ENCODE measurements at regions not wholly inside any gene's neighbourhood (a gene's known extent, or its start where the extent isn't known, plus 50 kb on each side); places are given as distances from the start of the nearest gene placed in this dataset.

DNA sequence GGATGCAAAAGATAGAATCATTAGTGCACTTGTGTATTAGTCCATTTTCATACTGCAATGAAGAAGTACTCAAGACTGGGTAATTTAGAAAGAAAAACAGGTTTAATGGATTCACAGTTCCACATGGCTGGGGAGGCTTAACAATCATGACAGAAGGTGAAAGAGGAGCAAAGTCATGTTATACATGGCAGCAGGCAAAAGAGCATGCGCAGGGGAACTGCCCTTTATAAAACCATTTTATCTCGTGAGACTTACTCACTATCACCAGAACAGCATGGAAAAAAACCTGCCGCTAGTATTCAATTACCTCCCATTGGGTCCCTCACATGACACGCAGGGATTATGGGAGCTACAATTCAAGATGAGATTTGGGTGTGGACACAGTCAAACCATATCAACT is 129.4 kb downstream of the SCG2 start:
- H3K4me3 ChIP-seq (ENCODE audit: insufficient read depth, low read depth, low read length), result no peak overlapping the region
- Mint-ChIP-seq H3K27ac (ENCODE audit: unreplicated experiment) (no peak overlapping the region), H3K27me3 (ENCODE audit: low read depth, unreplicated experiment) (no peaks in the 10 kb centered on the region), H3K4me3 (ENCODE audit: unreplicated experiment) (no peak overlapping the region), H3K9me3 (ENCODE audit: unreplicated experiment) (peaks cover 1% of the 10 kb centered on the region), H3K4me1 (ENCODE audit: low read depth, unreplicated experiment) (peaks cover 29% of the 10 kb centered on the region), H3K36me3 (ENCODE audit: low read depth, unreplicated experiment) (no peaks in the 10 kb centered on the region)
- no peaks in the 10 kb centered on the region for H3K79me2 ChIP-seq (ENCODE audit: insufficient read depth, low read length)
- H3K9ac ChIP-seq (ENCODE audit: low read length), result no peak overlapping the region
- H3K4me1 ChIP-seq (ENCODE audit: insufficient read depth, low read length), result peaks cover 4% of the 10 kb centered on the region
- no peak overlapping the region for H3K27ac ChIP-seq (ENCODE audit: low read depth, low read length)
- no peaks in the 10 kb centered on the region for H4K20me1 ChIP-seq (ENCODE audit: insufficient read depth, low read length)
- H3K9me3 ChIP-seq (ENCODE audit: insufficient read depth, low read depth, low read length), result no peaks in the 10 kb centered on the region
- TF ChIP-seq, protein P1, sequence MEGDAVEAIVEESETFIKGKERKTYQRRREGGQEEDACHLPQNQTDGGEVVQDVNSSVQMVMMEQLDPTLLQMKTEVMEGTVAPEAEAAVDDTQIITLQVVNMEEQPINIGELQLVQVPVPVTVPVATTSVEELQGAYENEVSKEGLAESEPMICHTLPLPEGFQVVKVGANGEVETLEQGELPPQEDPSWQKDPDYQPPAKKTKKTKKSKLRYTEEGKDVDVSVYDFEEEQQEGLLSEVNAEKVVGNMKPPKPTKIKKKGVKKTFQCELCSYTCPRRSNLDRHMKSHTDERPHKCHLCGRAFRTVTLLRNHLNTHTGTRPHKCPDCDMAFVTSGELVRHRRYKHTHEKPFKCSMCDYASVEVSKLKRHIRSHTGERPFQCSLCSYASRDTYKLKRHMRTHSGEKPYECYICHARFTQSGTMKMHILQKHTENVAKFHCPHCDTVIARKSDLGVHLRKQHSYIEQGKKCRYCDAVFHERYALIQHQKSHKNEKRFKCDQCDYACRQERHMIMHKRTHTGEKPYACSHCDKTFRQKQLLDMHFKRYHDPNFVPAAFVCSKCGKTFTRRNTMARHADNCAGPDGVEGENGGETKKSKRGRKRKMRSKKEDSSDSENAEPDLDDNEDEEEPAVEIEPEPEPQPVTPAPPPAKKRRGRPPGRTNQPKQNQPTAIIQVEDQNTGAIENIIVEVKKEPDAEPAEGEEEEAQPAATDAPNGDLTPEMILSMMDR (IDR thresholded peaks at IDR 0.05; ENCODE audit: insufficient read depth, low read depth, low read length), result no peak
- no peak for TF ChIP-seq EZH2 (IDR thresholded peaks at IDR 0.05; ENCODE audit: insufficient read depth, low read length)
- H3K4me2 ChIP-seq (ENCODE audit: low read length), result no peak overlapping the region
- H3K36me3 ChIP-seq (ENCODE audit: insufficient read depth, low read length), result no peaks in the 10 kb centered on the region
- H2AFZ ChIP-seq (ENCODE audit: low read depth, low read length), result no peak overlapping the region
- no peaks in the 10 kb centered on the region for H3K27me3 ChIP-seq (ENCODE audit: insufficient read depth, low read length)
- FAIRE-seq, result no peak
- no peak for DNase-seq (ENCODE audit: low read depth)

DNA sequence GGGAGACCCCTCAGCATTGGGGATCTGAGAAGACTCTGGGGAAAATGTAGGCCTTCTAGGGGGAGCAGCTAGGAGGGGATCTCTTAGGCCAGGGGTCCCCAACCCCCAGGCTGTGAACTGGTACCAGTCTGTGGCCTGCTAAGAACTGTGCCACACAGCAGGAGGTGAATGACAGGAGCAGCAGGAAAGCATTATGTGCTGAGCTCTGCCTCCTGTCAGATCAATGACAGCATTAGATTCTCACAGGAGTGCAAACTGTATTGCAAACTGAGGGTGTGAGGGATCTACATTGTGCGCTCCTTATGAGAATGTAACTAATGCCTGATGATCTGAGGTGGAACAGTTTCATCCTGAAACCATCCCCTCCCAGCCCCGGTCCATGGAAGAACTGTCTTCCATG is 127.3 kb downstream of the SCG2 start:
- Histone ChIP-seq H2AFZ (ENCODE audit: low read depth, low read length) (no peak overlapping the region), H3K4me1 (ENCODE audit: insufficient read depth, low read length) (no peaks in the 10 kb centered on the region), H3K4me3 (ENCODE audit: insufficient read depth, low read depth, low read length) (no peak overlapping the region), H3K27ac (ENCODE audit: low read depth, low read length) (no peak overlapping the region), H3K9ac (ENCODE audit: low read length) (no peak overlapping the region), H3K27me3 (ENCODE audit: insufficient read depth, low read length) (no peaks in the 10 kb centered on the region), H3K4me2 (ENCODE audit: low read length) (no peak overlapping the region), H3K36me3 (ENCODE audit: insufficient read depth, low read length) (no peaks in the 10 kb centered on the region), H3K79me2 (ENCODE audit: insufficient read depth, low read length) (no peaks in the 10 kb centered on the region), H4K20me1 (ENCODE audit: insufficient read depth, low read length) (no peaks in the 10 kb centered on the region), H3K9me3 (ENCODE audit: insufficient read depth, low read depth, low read length) (no peaks in the 10 kb centered on the region)
- no peaks in the 10 kb centered on the region for H3K36me3 Mint-ChIP-seq (ENCODE audit: low read depth, unreplicated experiment)
- H3K27ac Mint-ChIP-seq (ENCODE audit: unreplicated experiment), result no peak overlapping the region
- no peaks in the 10 kb centered on the region for H3K27me3 Mint-ChIP-seq (ENCODE audit: low read depth, unreplicated experiment)
- TF ChIP-seq EZH2 (IDR thresholded peaks at IDR 0.05; ENCODE audit: insufficient read depth, low read length), result no peak
- TF ChIP-seq, protein P1 (IDR thresholded peaks at IDR 0.05; ENCODE audit: insufficient read depth, low read depth, low read length), result no peak
- no peak for FAIRE-seq
- peaks cover 4% of the 10 kb centered on the region for H3K9me3 Mint-ChIP-seq (ENCODE audit: unreplicated experiment)
- H3K4me3 Mint-ChIP-seq (ENCODE audit: unreplicated experiment), result no peak overlapping the region
- H3K4me1 Mint-ChIP-seq (ENCODE audit: low read depth, unreplicated experiment), result peaks cover 14% of the 10 kb centered on the region
- no peak for DNase-seq (ENCODE audit: low read depth)

DNA sequence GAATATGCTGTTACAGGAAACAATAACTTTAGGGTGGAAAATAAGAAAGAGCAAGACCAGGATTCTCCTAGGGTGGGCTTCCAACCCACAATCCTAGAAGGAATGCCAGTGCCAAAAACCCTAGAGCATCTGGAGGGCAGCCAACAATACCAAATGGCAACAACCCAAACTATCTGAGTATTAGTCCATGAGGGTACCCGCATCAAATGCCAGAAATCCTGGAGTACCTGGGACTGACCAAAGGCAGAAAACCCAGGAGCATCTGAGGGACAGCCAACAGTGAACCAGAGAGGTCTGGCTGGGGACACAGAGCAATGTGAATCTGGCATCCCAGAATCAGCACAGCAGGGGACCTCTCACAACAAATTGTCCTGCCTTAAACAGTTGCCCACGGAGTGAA is 126.3 kb downstream of the SCG2 start:
- Mint-ChIP-seq H3K9me3 (ENCODE audit: unreplicated experiment) (peaks cover 4% of the 10 kb centered on the region), H3K4me1 (ENCODE audit: low read depth, unreplicated experiment) (peaks cover 4% of the 10 kb centered on the region), H3K36me3 (ENCODE audit: low read depth, unreplicated experiment) (no peaks in the 10 kb centered on the region), H3K27ac (ENCODE audit: unreplicated experiment) (peak overlapping the region; percentile 7), H3K27me3 (ENCODE audit: low read depth, unreplicated experiment) (no peaks in the 10 kb centered on the region), H3K4me3 (ENCODE audit: unreplicated experiment) (no peak overlapping the region)
- Histone ChIP-seq H2AFZ (ENCODE audit: low read depth, low read length) (no peak overlapping the region), H3K4me3 (ENCODE audit: insufficient read depth, low read depth, low read length) (no peak overlapping the region), H4K20me1 (ENCODE audit: insufficient read depth, low read length) (no peaks in the 10 kb centered on the region), H3K9ac (ENCODE audit: low read length) (no peak overlapping the region), H3K4me1 (ENCODE audit: insufficient read depth, low read length) (no peaks in the 10 kb centered on the region), H3K27me3 (ENCODE audit: insufficient read depth, low read length) (no peaks in the 10 kb centered on the region), H3K4me2 (ENCODE audit: low read length) (no peak overlapping the region), H3K36me3 (ENCODE audit: insufficient read depth, low read length) (no peaks in the 10 kb centered on the region), H3K79me2 (ENCODE audit: insufficient read depth, low read length) (no peaks in the 10 kb centered on the region), H3K27ac (ENCODE audit: low read depth, low read length) (no peak overlapping the region), H3K9me3 (ENCODE audit: insufficient read depth, low read depth, low read length) (no peaks in the 10 kb centered on the region)
- DNase-seq (ENCODE audit: low read depth) (no peak), FAIRE-seq (no peak)
- TF ChIP-seq, protein P1 (IDR thresholded peaks at IDR 0.05; ENCODE audit: insufficient read depth, low read depth, low read length), result no peak
- no peak for TF ChIP-seq EZH2 (IDR thresholded peaks at IDR 0.05; ENCODE audit: insufficient read depth, low read length)
